Smooth muscle cell (in vitro differentiated cells): ENCODE measurements at regions not wholly inside any gene's neighbourhood (a gene's known extent, or its start where the extent isn't known, plus 50 kb on each side); places are given as distances from the start of the nearest gene placed in this dataset.

Source experiments
- DNase-seq: peaks from one replicate; lab custom pipeline; 2025; ENCODE audit not compliant: unreplicated experiment; lab: John Stamatoyannopoulos, UW
- H2AFZ ChIP-seq: fragments of 200-600 bp; sonication (generic); 2 replicates; pipeline ENCODE4 v1.6.0; 2016; ENCODE audit warnings: antibody characterized with exemption, low read depth, mild to moderate bottlenecking
- H3F3A ChIP-seq: fragments of 200-600 bp; sonication (generic); 2 replicates; pipeline ENCODE4 v1.6.0; 2017; ENCODE audit warnings: antibody characterized with exemption, low read depth
- H3K27ac ChIP-seq: fragments of 200-600 bp; sonication (generic); 2 replicates; pipeline ENCODE4 v1.5.1; 2016; ENCODE audit warnings: low read depth, mild to moderate bottlenecking
- H3K27me3 ChIP-seq: fragments of 200-600 bp; sonication (generic); 2 replicates; pipeline ENCODE4 v1.6.1; 2016; ENCODE audit warnings: low read depth, mild to moderate bottlenecking
- H3K36me3 ChIP-seq: fragments of 200-600 bp; sonication (generic); 2 replicates; pipeline ENCODE4 v1.5.1; 2016; ENCODE audit warnings: low read depth
- H3K4me1 ChIP-seq: fragments of 200-600 bp; sonication (generic); 2 replicates; pipeline ENCODE4 v1.5.1; 2016; ENCODE audit warnings: low read depth
- H3K4me2 ChIP-seq: fragments of 200-600 bp; sonication (generic); 2 replicates; pipeline ENCODE4 v1.6.0; 2016; ENCODE audit warnings: mild to moderate bottlenecking
- H3K4me3 ChIP-seq: fragments of 200-600 bp; sonication (generic); 2 replicates; pipeline ENCODE4 v1.5.1; 2016; ENCODE audit warnings: mild to moderate bottlenecking
- H3K79me2 ChIP-seq: fragments of 200-600 bp; sonication (generic); 2 replicates; pipeline ENCODE4 v1.6.0; 2016; ENCODE audit warnings: low read depth, mild to moderate bottlenecking
- H3K9ac ChIP-seq: fragments of 200-600 bp; sonication (generic); 2 replicates; pipeline ENCODE4 v1.6.0; 2016; ENCODE audit warnings: low read depth
- H3K9me3 ChIP-seq: fragments of 200-600 bp; sonication (generic); replicated peaks from 2 replicates; pipeline ENCODE4 v1.5.1; 2016; ENCODE audit warnings: low read depth
- H4K20me1 ChIP-seq: fragments of 200-600 bp; sonication (generic); 2 replicates; pipeline ENCODE4 v1.6.0; 2016; ENCODE audit warnings: low read depth
- CTCF ChIP-seq: fragments of 200-600 bp; sonication (generic); IDR thresholded peaks from 2 replicates; pipeline ENCODE4 v1.5.1; 2017; ENCODE audit warnings: borderline replicate concordance, mild to moderate bottlenecking, antibody characterized with exemption; ENCODE audit not compliant: insufficient read depth, poor library complexity, severe bottlenecking
- WGBS: methylation state at CpG from one replicate; pipeline ENCODE4 v1.1.7; 2016; ENCODE audit warnings: low lambda C conversion rate; 5-methylcytosine and 5-hydroxymethylcytosine counted together

GRCh38 chr3:148532326-148532725 is 165.4 kb upstream of the AGTR1 start:
- H3K9ac ChIP-seq: no peak overlapping the region
- no peaks in the 10 kb centered on the region for H3K27me3 ChIP-seq
- H4K20me1 ChIP-seq: no peaks in the 10 kb centered on the region
- DNase-seq: no peak
- TF ChIP-seq CTCF: no peak
- no peak overlapping the region for H3K27ac ChIP-seq
- H3F3A ChIP-seq: no peaks in the 10 kb centered on the region
- H3K4me2 ChIP-seq: no peak overlapping the region
- no peaks in the 10 kb centered on the region for H3K9me3 ChIP-seq
- H2AFZ ChIP-seq: no peak overlapping the region
- H3K79me2 ChIP-seq: no peaks in the 10 kb centered on the region
- no peaks in the 10 kb centered on the region for H3K36me3 ChIP-seq
- H3K4me1 ChIP-seq: no peaks in the 10 kb centered on the region
- H3K4me3 ChIP-seq: no peak overlapping the region
- 77% methylated on average over 2 of the region's 2 CpGs for WGBS

GRCh38 chr3:148532774-148533173 is 164.9 kb upstream of the AGTR1 start:
- no peaks in the 10 kb centered on the region for H3K79me2 ChIP-seq
- H3K27me3 ChIP-seq: no peaks in the 10 kb centered on the region
- no peaks in the 10 kb centered on the region for H3K9me3 ChIP-seq
- TF ChIP-seq CTCF: no peak
- no peaks in the 10 kb centered on the region for H3K4me1 ChIP-seq
- no peaks in the 10 kb centered on the region for H3K36me3 ChIP-seq
- no peak overlapping the region for H3K4me2 ChIP-seq
- WGBS: 95% methylated on average over 3 of the region's 3 CpGs
- no peaks in the 10 kb centered on the region for H3F3A ChIP-seq
- no peak overlapping the region for H3K4me3 ChIP-seq
- H3K27ac ChIP-seq: no peak overlapping the region
- H4K20me1 ChIP-seq: no peaks in the 10 kb centered on the region
- no peak for DNase-seq
- no peak overlapping the region for H3K9ac ChIP-seq
- H2AFZ ChIP-seq: no peak overlapping the region

GRCh38 chr3:148534089-148534988 is 163.4 kb upstream of the AGTR1 start:
- no peak for DNase-seq
- Histone ChIP-seq H3K36me3 (no peaks in the 10 kb centered on the region), H3K4me1 (no peaks in the 10 kb centered on the region), H3K9ac (no peak overlapping the region), H3K79me2 (no peaks in the 10 kb centered on the region), H2AFZ (no peak overlapping the region), H3K4me2 (no peak overlapping the region), H3K27ac (no peak overlapping the region), H4K20me1 (no peaks in the 10 kb centered on the region), H3K4me3 (no peak overlapping the region), H3K27me3 (no peaks in the 10 kb centered on the region), H3F3A (no peaks in the 10 kb centered on the region), H3K9me3 (no peaks in the 10 kb centered on the region)
- no peak for TF ChIP-seq CTCF
- whole genome bisulfite sequencing: 89% methylated on average over 5 of the region's 5 CpGs

- H3K4me3 ChIP-seq: no peak overlapping the region
- H3K27me3 ChIP-seq: no peaks in the 10 kb centered on the region
- no peak for DNase-seq
- no peak for TF ChIP-seq CTCF
- no peak overlapping the region for H2AFZ ChIP-seq
- H3K27ac ChIP-seq: no peak overlapping the region
- H3K9me3 ChIP-seq: no peaks in the 10 kb centered on the region
- H4K20me1 ChIP-seq: no peaks in the 10 kb centered on the region
- no peaks in the 10 kb centered on the region for H3K79me2 ChIP-seq
- H3K4me1 ChIP-seq: no peaks in the 10 kb centered on the region
- no peak overlapping the region for H3K9ac ChIP-seq
- WGBS: 74% methylated on average over 1 of the region's 1 CpG
- no peak overlapping the region for H3K4me2 ChIP-seq
- no peaks in the 10 kb centered on the region for H3K36me3 ChIP-seq
- no peaks in the 10 kb centered on the region for H3F3A ChIP-seq
Observed at GRCh38 chr3:148535001-148535400, 162.7 kb upstream of the AGTR1 start.
